OCI-LY3 (cell line): ENCODE measurements at regions not wholly inside any gene's neighbourhood (a gene's known extent, or its start where the extent isn't known, plus 50 kb on each side); places are given as distances from the start of the nearest gene placed in this dataset.

Source experiments
- CTCF ChIP-seq: fragments of 200-600, 300-600 bp; sonication (generic); IDR thresholded peaks from 2 replicates; pipeline ENCODE4 v1.5.1; 2014; ENCODE audit warnings: antibody characterized with exemption, low read length, low read depth
- EZH2phosphoT487 ChIP-seq: fragments of 200-600 bp; shearing (Covaris generic); IDR thresholded peaks from 2 replicates; pipeline ENCODE4 v1.6.1; 2018; ENCODE audit warnings: antibody characterized with exemption, mixed run types, low read depth

- TF ChIP-seq CTCF (peak; percentile 41), EZH2phosphoT487 (no peak)
Observed at GRCh38 chr1:219066631-219067349, 106.9 kb upstream of the LYPLAL1 start.
